CD14-positive monocyte (primary cell): ENCODE measurements at regions not wholly inside any gene's neighbourhood (a gene's known extent, or its start where the extent isn't known, plus 50 kb on each side); places are given as distances from the start of the nearest gene placed in this dataset.
"Not testable (repeated sequence)": the region's sequence is repeated elsewhere in the genome, so short reads cannot be mapped to it uniquely, and the experiment has no call there.

Experiments used
- DNase-seq, 3 donors: peaks; one replicate each; pipeline ENCODE4 v3.0.0-alpha.2; 2011 to 2022
- H2AFZ ChIP-seq: 2 replicates; pipeline ENCODE4 v1.6.0; 2012; ENCODE audit warnings: mild to moderate bottlenecking, low read depth, low read length, inconsistent platforms; ENCODE audit not compliant: insufficient read depth, poor library complexity, severe bottlenecking
- H3K27ac ChIP-seq, 2 donors: 1 replicate in 1 of 2; 2 replicates in 1 of 2; pipeline ENCODE4 v1.5.1; 2012 to 2013; ENCODE audit warnings: low read length in 2 of 2, control low read depth in 1 of 2, inconsistent platforms in 1 of 2, low read depth in 1 of 2, mild to moderate bottlenecking in 1 of 2
- H3K27me3 ChIP-seq, 2 donors: one replicate each; pipeline versions ENCODE4 v1.6.0 to v1.6.1; 2011 to 2013; ENCODE audit warnings: low read length in 2 of 2; ENCODE audit not compliant: control insufficient read depth in 2 of 2, insufficient read depth in 2 of 2
- H3K36me3 ChIP-seq, 2 donors: replicated peaks in 1 of 2; 1 replicate in 1 of 2; 2 replicates in 1 of 2; pipeline versions ENCODE4 v1.5.1 to v1.6.1; 2012 to 2013; ENCODE audit warnings: low read length in 2 of 2, control low read depth in 1 of 2, inconsistent platforms in 1 of 2, mild to moderate bottlenecking in 1 of 2; ENCODE audit not compliant: insufficient read depth in 2 of 2, control insufficient read depth in 1 of 2
- H3K4me1 ChIP-seq, 2 donors: 1 replicate in 1 of 2; 2 replicates in 1 of 2; pipeline versions ENCODE4 v1.5.1 to v1.6.1; 2012 to 2013; ENCODE audit warnings: low read length in 2 of 2, control low read depth in 1 of 2, inconsistent platforms in 1 of 2, mild to moderate bottlenecking in 1 of 2, moderate library complexity in 1 of 2; ENCODE audit not compliant: insufficient read depth in 2 of 2, control insufficient read depth in 1 of 2
- H3K4me2 ChIP-seq: replicated peaks from 2 replicates; pipeline ENCODE3; 2012; ENCODE audit warnings: low read length, moderate library complexity, mild to moderate bottlenecking; ENCODE audit not compliant: poor library complexity, severe bottlenecking; ENCODE audit errors: extremely low read depth
- H3K4me3 ChIP-seq, 3 experiments: fragments of 200-600 bp in 1 of 3; sonication (generic) in 1 of 3; replicated peaks in 1 of 3; 1 replicate in 2 of 3; 2 replicates in 1 of 3; pipeline ENCODE4 v1.5.1; 2011 to 2013; ENCODE audit warnings: low read length in 3 of 3, mild to moderate bottlenecking in 3 of 3, control low read depth in 2 of 3, low read depth in 2 of 3, inconsistent platforms in 1 of 3, moderate library complexity in 1 of 3
- H3K79me2 ChIP-seq: 2 replicates; pipeline ENCODE4 v1.6.0; 2012; ENCODE audit warnings: mild to moderate bottlenecking, control low read depth, inconsistent platforms, low read length, moderate library complexity; ENCODE audit not compliant: insufficient read depth
- H3K9ac ChIP-seq: 2 replicates; pipeline ENCODE4 v1.6.0; 2017; ENCODE audit warnings: low read length, mild to moderate bottlenecking; ENCODE audit not compliant: insufficient read depth, poor library complexity, severe bottlenecking
- H3K9me3 ChIP-seq, 2 donors: replicated peaks in 1 of 2; 1 replicate in 1 of 2; 2 replicates in 1 of 2; pipeline versions ENCODE4 v1.5.1 to v1.6.1; 2012 to 2013; ENCODE audit warnings: low read length in 2 of 2, control low read depth in 1 of 2; ENCODE audit not compliant: control insufficient read depth in 1 of 2, insufficient read depth in 1 of 2
- H4K20me1 ChIP-seq: 2 replicates; pipeline ENCODE4 v1.6.0; 2012; ENCODE audit warnings: mild to moderate bottlenecking, low read length, control low read depth, moderate library complexity; ENCODE audit not compliant: insufficient read depth
- H3K27ac Mint-ChIP-seq, 7 donors: one replicate each; pipeline ENCODE4 v1.8.0; 2020; ENCODE audit warnings: mild to moderate bottlenecking in 7 of 7, mixed read lengths in 7 of 7, moderate library complexity in 6 of 7, inconsistent platforms in 2 of 7
- H3K27me3 Mint-ChIP-seq, 3 donors: one replicate each; pipeline ENCODE4 v1.8.0; 2021 to 2022; ENCODE audit warnings: low read depth in 3 of 3, mild to moderate bottlenecking in 3 of 3, mixed read lengths in 3 of 3, moderate library complexity in 3 of 3, inconsistent platforms in 1 of 3
- H3K36me3 Mint-ChIP-seq, 2 donors: one replicate each; pipeline ENCODE4 v1.8.0; 2020; ENCODE audit warnings: mixed read lengths in 2 of 2, inconsistent platforms in 1 of 2, mild to moderate bottlenecking in 1 of 2
- H3K4me1 Mint-ChIP-seq: one replicate; pipeline ENCODE4 v1.8.0; 2020; ENCODE audit warnings: mild to moderate bottlenecking, mixed read lengths
- H3K4me3 Mint-ChIP-seq, 2 donors: one replicate each; pipeline ENCODE4 v1.8.0; 2020; ENCODE audit warnings: mild to moderate bottlenecking in 2 of 2, mixed read lengths in 2 of 2, moderate library complexity in 1 of 2
- H3K9me3 Mint-ChIP-seq, 7 donors: one replicate each; pipeline ENCODE4 v1.8.0; 2020 to 2022; ENCODE audit warnings: mixed read lengths in 7 of 7, mild to moderate bottlenecking in 6 of 7, moderate library complexity in 6 of 7, inconsistent platforms in 2 of 7
- CTCF ChIP-seq: fragments of 200-600 bp; IDR thresholded peaks from one replicate; pipeline ENCODE4 v1.8.0; 2022; ENCODE audit warnings: antibody characterized with exemption, mild to moderate bottlenecking
- WGBS: methylation state at CpG from one replicate; pipeline ENCODE4 v1.1.5; 2013; ENCODE audit warnings: missing lambda C conversion rate; ENCODE audit not compliant: insufficient coverage; 5-methylcytosine and 5-hydroxymethylcytosine counted together
- intact Hi-C, 2 donors: fragments of 100-400 bp; cut with micrococcal nuclease; formaldehyde crosslinking; loops; one replicate each; pipeline versions ENCODE4 v1.15.0 to v1.15.1; 2023

DNA sequence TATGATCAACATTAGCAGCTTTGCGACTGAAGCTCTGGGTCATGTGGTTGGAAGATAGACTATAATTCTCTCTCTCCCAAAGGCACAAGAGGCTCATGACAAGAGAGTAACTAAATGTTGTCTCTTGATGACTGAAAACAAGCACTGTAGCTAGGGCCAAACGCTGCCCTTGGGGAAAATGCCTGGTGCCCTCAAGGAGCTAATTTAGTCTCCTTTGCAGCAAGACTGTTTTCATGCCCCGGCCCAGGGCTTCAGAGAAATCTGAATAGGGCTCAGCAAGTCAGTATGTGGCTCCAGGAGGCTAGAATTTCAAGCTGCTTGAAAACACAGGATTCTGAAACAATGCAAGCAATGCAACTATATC, 411.9 kb downstream of the GPAT3 start:
- no peak overlapping the region for H3K4me3 ChIP-seq
- H3K4me1 Mint-ChIP-seq = no peaks in the 10 kb centered on the region
- H3K4me1 ChIP-seq = no peaks in the 10 kb centered on the region
- 64% methylated on average over 2 of the region's 3 CpGs for WGBS
- no peak overlapping the region for H3K4me2 ChIP-seq
- no peak overlapping the region for H3K4me3 Mint-ChIP-seq
- no peaks in the 10 kb centered on the region for H4K20me1 ChIP-seq
- no peak overlapping the region for H2AFZ ChIP-seq
- DNase-seq = no peak
- H3K9me3 Mint-ChIP-seq = peaks cover 3 to 8% (median 4%) of the 10 kb centered on the region in 7 donors
- H3K27me3 ChIP-seq = no peaks in the 10 kb centered on the region
- H3K36me3 Mint-ChIP-seq = no peaks in the 10 kb centered on the region
- H3K36me3 ChIP-seq = no peaks in the 10 kb centered on the region
- H3K79me2 ChIP-seq = no peaks in the 10 kb centered on the region
- peaks cover 0 to 3% of the 10 kb centered on the region in 2 donors for H3K9me3 ChIP-seq
- intact Hi-C loops = no loop called here
- no peak overlapping the region for H3K9ac ChIP-seq
- no peak overlapping the region for H3K27ac Mint-ChIP-seq
- no peak for TF ChIP-seq CTCF
- H3K27me3 Mint-ChIP-seq = no peaks in the 10 kb centered on the region
- H3K27ac ChIP-seq = no peak overlapping the region

DNA sequence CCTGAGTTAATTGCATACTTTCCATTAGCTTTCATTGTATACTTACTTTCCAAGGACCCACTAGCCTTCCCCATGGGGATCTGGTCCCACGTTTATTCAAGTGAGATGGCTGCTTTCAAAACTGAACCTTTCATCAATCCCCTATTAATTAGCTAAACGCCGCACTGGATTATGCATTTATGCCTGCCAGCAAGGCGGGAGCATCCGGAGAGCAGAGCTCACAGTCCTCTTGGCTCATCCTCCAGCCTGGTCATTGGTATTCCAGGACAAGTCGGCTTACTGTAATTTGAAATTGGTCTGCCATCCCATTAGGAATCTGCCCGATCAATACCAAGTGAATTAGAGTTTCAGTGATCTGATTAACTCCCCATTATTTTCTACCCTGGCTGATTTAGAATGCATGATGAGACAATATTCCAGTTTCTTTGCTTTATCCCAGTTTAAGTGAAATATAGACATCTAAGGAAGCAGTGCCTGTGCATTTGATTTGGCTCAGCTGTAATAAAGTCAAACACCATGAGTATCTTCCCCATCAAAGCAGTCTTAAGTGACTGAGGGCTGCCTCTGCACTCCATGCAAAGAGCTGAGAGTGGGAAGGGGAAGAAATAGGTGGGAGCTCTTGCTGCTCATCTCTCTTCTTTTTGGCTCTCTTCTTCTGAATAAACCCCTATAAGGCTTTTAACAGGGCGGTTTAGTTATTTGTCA, 411.4 kb downstream of the GPAT3 start:
- H3K4me1 ChIP-seq = no peaks in the 10 kb centered on the region
- H3K27ac Mint-ChIP-seq = no peak overlapping the region
- intact Hi-C loops = no loop called here
- WGBS = 83% methylated on average over 1 of the region's 8 CpGs
- no peaks in the 10 kb centered on the region for H4K20me1 ChIP-seq
- H3K27ac ChIP-seq = no peak overlapping the region
- H3K9me3 Mint-ChIP-seq = peaks cover 3 to 8% (median 4%) of the 10 kb centered on the region in 7 donors
- H3K9ac ChIP-seq = no peak overlapping the region
- TF ChIP-seq CTCF = no peak
- H3K79me2 ChIP-seq = no peaks in the 10 kb centered on the region
- no peak for DNase-seq
- no peaks in the 10 kb centered on the region for H3K36me3 ChIP-seq
- H3K4me3 ChIP-seq = no peak overlapping the region
- H3K27me3 ChIP-seq = no peaks in the 10 kb centered on the region
- no peak overlapping the region for H3K4me3 Mint-ChIP-seq
- no peaks in the 10 kb centered on the region for H3K27me3 Mint-ChIP-seq
- H3K4me1 Mint-ChIP-seq = no peaks in the 10 kb centered on the region
- peaks cover 0 to 3% of the 10 kb centered on the region in 2 donors for H3K9me3 ChIP-seq
- H2AFZ ChIP-seq = no peak overlapping the region
- no peak overlapping the region for H3K4me2 ChIP-seq
- H3K36me3 Mint-ChIP-seq = no peaks in the 10 kb centered on the region

- H3K4me3 Mint-ChIP-seq, H3K4me3 ChIP-seq, H3K9ac ChIP-seq, H3K4me1 Mint-ChIP-seq, H3K9me3 ChIP-seq, H3K27ac ChIP-seq, H4K20me1 ChIP-seq, H3K27ac Mint-ChIP-seq, H3K27me3 Mint-ChIP-seq, H3K4me2 ChIP-seq, DNase-seq, H3K79me2 ChIP-seq, H2AFZ ChIP-seq, H3K27me3 ChIP-seq, H3K36me3 ChIP-seq, intact Hi-C loops, H3K36me3 Mint-ChIP-seq, H3K4me1 ChIP-seq: not testable (repeated sequence)
- peaks cover 3 to 15% (median 7%) of the 10 kb centered on the region in 7 donors for H3K9me3 Mint-ChIP-seq
- WGBS = 93% methylated on average over 3 of the region's 33 CpGs
Observed at GRCh38 chr4:83943691-83944090, 407.8 kb downstream of the GPAT3 start.
